ACC112 (cell line): ENCODE measurements at regions not wholly inside any gene's neighbourhood (a gene's known extent, or its start where the extent isn't known, plus 50 kb on each side); places are given as distances from the start of the nearest gene placed in this dataset.

Experiments
- H2AFZ ChIP-seq: fragments of 200-600 bp; sonication (generic); one replicate; pipeline ENCODE4 v1.6.0; 2017; ENCODE audit warnings: antibody characterized with exemption, low read length; ENCODE audit not compliant: unreplicated experiment
- H3K27ac ChIP-seq: fragments of 200-600 bp; sonication (generic); 2 replicates; pipeline ENCODE4 v1.5.1; 2014; ENCODE audit warnings: low read depth, mild to moderate bottlenecking, antibody characterized with exemption, low read length, moderate library complexity
- H3K27me3 ChIP-seq: fragments of 200-600 bp; sonication (generic); 2 replicates; pipeline ENCODE4 v1.6.1; 2014; ENCODE audit warnings: mild to moderate bottlenecking, antibody characterized with exemption, low read length, moderate library complexity, mixed read lengths; ENCODE audit not compliant: insufficient read depth
- H3K36me3 ChIP-seq: fragments of 200-600 bp; sonication (generic); 2 replicates; pipeline ENCODE4 v1.6.1; 2016; ENCODE audit warnings: mild to moderate bottlenecking, antibody characterized with exemption, low read length, moderate library complexity, mixed read lengths; ENCODE audit not compliant: insufficient read depth
- H3K4me1 ChIP-seq: fragments of 200-600 bp; sonication (generic); one replicate; pipeline ENCODE4 v1.6.1; 2016; ENCODE audit warnings: low read length, mixed read lengths; ENCODE audit not compliant: insufficient read depth, unreplicated experiment, control insufficient read depth
- H3K4me3 ChIP-seq: fragments of 200-600 bp; sonication (generic); 2 replicates; pipeline ENCODE4 v1.5.1; 2014; ENCODE audit warnings: mild to moderate bottlenecking, low read depth, low read length
- H3K79me2 ChIP-seq: fragments of 200-600 bp; sonication (generic); one replicate; pipeline ENCODE4 v1.6.0; 2016; ENCODE audit warnings: low read length; ENCODE audit not compliant: control insufficient read depth, unreplicated experiment, insufficient read depth

- peaks cover 22% of the 10 kb centered on the region for H3K4me1 ChIP-seq
- H3K79me2 ChIP-seq: no peaks in the 10 kb centered on the region
- H3K36me3 ChIP-seq: no peaks in the 10 kb centered on the region
- no peak overlapping the region for H2AFZ ChIP-seq
- no peak overlapping the region for H3K4me3 ChIP-seq
- H3K27ac ChIP-seq: peak overlapping the region; percentile 74
- no peaks in the 10 kb centered on the region for H3K27me3 ChIP-seq
Measured at GRCh38 chr10:3625959-3626751, 158.9 kb downstream of the KLF6 start.

- Histone ChIP-seq H3K4me1 (peaks cover 22% of the 10 kb centered on the region), H3K27ac (peak overlapping the region; percentile 74), H3K27me3 (no peaks in the 10 kb centered on the region), H3K4me3 (0 out of 2 replicates have a peak overlapping the region, but pooled peaks have one; percentile 28), H3K79me2 (no peaks in the 10 kb centered on the region), H2AFZ (no peak overlapping the region), H3K36me3 (no peaks in the 10 kb centered on the region)
Measured at GRCh38 chr10:3624367-3624766, 160.6 kb downstream of the KLF6 start.

GRCh38 chr10:3623746-3624145, 161.3 kb downstream of the KLF6 start:
- peak overlapping the region; percentile 15 for H2AFZ ChIP-seq
- H3K27me3 ChIP-seq: no peaks in the 10 kb centered on the region
- peak overlapping the region; percentile 74 for H3K27ac ChIP-seq
- H3K4me1 ChIP-seq: peaks cover 22% of the 10 kb centered on the region
- H3K79me2 ChIP-seq: no peaks in the 10 kb centered on the region
- 0 out of 2 replicates have a peak overlapping the region, but pooled peaks have one; percentile 28 for H3K4me3 ChIP-seq
- no peaks in the 10 kb centered on the region for H3K36me3 ChIP-seq

- H3K79me2 ChIP-seq: no peaks in the 10 kb centered on the region
- H2AFZ ChIP-seq: peak overlapping the region; percentile 15
- peaks cover 22% of the 10 kb centered on the region for H3K4me1 ChIP-seq
- H3K27me3 ChIP-seq: no peaks in the 10 kb centered on the region
- no peaks in the 10 kb centered on the region for H3K36me3 ChIP-seq
- H3K4me3 ChIP-seq: no peak overlapping the region
- H3K27ac ChIP-seq: peak overlapping the region; percentile 74
Measured at GRCh38 chr10:3622845-3623621, 162.0 kb downstream of the KLF6 start.

- Histone ChIP-seq H3K4me1 (peaks cover 22% of the 10 kb centered on the region), H3K79me2 (no peaks in the 10 kb centered on the region), H3K27me3 (no peaks in the 10 kb centered on the region), H2AFZ (no peak overlapping the region), H3K4me3 (no peak overlapping the region), H3K27ac (no peak overlapping the region), H3K36me3 (no peaks in the 10 kb centered on the region)
Measured at GRCh38 chr10:3622427-3622826, 162.6 kb downstream of the KLF6 start.

GRCh38 chr10:3620818-3621217, 164.2 kb downstream of the KLF6 start:
- no peaks in the 10 kb centered on the region for H3K36me3 ChIP-seq

GRCh38 chr10:3619241-3619640, 165.8 kb downstream of the KLF6 start:
- Histone ChIP-seq H2AFZ (no peak overlapping the region), H3K4me1 (peaks cover 11% of the 10 kb centered on the region), H3K27me3 (no peaks in the 10 kb centered on the region), H3K79me2 (no peaks in the 10 kb centered on the region), H3K36me3 (no peaks in the 10 kb centered on the region), H3K27ac (no peak overlapping the region), H3K4me3 (no peak overlapping the region)

More at GRCh38 chr10:3620818-3621217, 164.2 kb downstream of the KLF6 start:
- no peaks in the 10 kb centered on the region for H3K79me2 ChIP-seq
- peaks cover 15% of the 10 kb centered on the region for H3K4me1 ChIP-seq
- H3K27ac ChIP-seq: no peak overlapping the region
- no peak overlapping the region for H3K4me3 ChIP-seq
- H2AFZ ChIP-seq: no peak overlapping the region
- no peaks in the 10 kb centered on the region for H3K27me3 ChIP-seq

- H3K4me3 ChIP-seq: no peak overlapping the region
- H3K79me2 ChIP-seq: no peaks in the 10 kb centered on the region
- H3K27ac ChIP-seq: no peak overlapping the region
- H3K27me3 ChIP-seq: no peaks in the 10 kb centered on the region
- H3K4me1 ChIP-seq: no peaks in the 10 kb centered on the region
- no peaks in the 10 kb centered on the region for H3K36me3 ChIP-seq
- H2AFZ ChIP-seq: no peak overlapping the region
Measured at GRCh38 chr10:3616880-3617279, 168.1 kb downstream of the KLF6 start.

- H3K27ac ChIP-seq: no peak overlapping the region
- H3K27me3 ChIP-seq: no peaks in the 10 kb centered on the region
- H3K4me1 ChIP-seq: no peaks in the 10 kb centered on the region
- no peaks in the 10 kb centered on the region for H3K79me2 ChIP-seq
- no peaks in the 10 kb centered on the region for H3K36me3 ChIP-seq
- no peak overlapping the region for H2AFZ ChIP-seq
- no peak overlapping the region for H3K4me3 ChIP-seq
Measured at GRCh38 chr10:3613318-3613717, 171.7 kb downstream of the KLF6 start.

- Histone ChIP-seq H3K27ac (no peak overlapping the region), H3K36me3 (no peaks in the 10 kb centered on the region), H3K4me3 (no peak overlapping the region), H3K27me3 (no peaks in the 10 kb centered on the region), H3K79me2 (no peaks in the 10 kb centered on the region), H2AFZ (no peak overlapping the region), H3K4me1 (no peaks in the 10 kb centered on the region)
Measured at GRCh38 chr10:3612183-3613001, 172.6 kb downstream of the KLF6 start.
